ENCODE measurements at regions not wholly inside any gene's neighbourhood (a gene's known extent, or its start where the extent isn't known, plus 50 kb on each side); places are given as distances from the start of the nearest gene placed in this dataset.

GRCh38 chr15:31545257-31545656, 218.6 kb downstream of the KLF13 start:
- DNase-seq (ENCODE audit: low read depth) = no peak
- TF ChIP-seq, protein P1, sequence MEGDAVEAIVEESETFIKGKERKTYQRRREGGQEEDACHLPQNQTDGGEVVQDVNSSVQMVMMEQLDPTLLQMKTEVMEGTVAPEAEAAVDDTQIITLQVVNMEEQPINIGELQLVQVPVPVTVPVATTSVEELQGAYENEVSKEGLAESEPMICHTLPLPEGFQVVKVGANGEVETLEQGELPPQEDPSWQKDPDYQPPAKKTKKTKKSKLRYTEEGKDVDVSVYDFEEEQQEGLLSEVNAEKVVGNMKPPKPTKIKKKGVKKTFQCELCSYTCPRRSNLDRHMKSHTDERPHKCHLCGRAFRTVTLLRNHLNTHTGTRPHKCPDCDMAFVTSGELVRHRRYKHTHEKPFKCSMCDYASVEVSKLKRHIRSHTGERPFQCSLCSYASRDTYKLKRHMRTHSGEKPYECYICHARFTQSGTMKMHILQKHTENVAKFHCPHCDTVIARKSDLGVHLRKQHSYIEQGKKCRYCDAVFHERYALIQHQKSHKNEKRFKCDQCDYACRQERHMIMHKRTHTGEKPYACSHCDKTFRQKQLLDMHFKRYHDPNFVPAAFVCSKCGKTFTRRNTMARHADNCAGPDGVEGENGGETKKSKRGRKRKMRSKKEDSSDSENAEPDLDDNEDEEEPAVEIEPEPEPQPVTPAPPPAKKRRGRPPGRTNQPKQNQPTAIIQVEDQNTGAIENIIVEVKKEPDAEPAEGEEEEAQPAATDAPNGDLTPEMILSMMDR (conservative IDR thresholded peaks at IDR 0.05; ENCODE audit: low read depth, low read length) = no peak

GRCh38 chr15:31550211-31550977, 223.8 kb downstream of the KLF13 start:
- TF ChIP-seq, protein P1 (conservative IDR thresholded peaks at IDR 0.05; ENCODE audit: low read depth, low read length) = no peak
- H3K4me3 ChIP-seq (ENCODE audit: low read depth, low read length) = no peak overlapping the region
- DNase-seq (ENCODE audit: low read depth) = no peak

More at GRCh38 chr15:31545257-31545656, 218.6 kb downstream of the KLF13 start:
- H3K4me3 ChIP-seq (ENCODE audit: low read depth, low read length) = no peak overlapping the region

GRCh38 chr15:31551323-31551722, 224.7 kb downstream of the KLF13 start:
- DNase-seq (ENCODE audit: low read depth) = no peak
- H3K4me3 ChIP-seq (ENCODE audit: low read depth, low read length) = no peak overlapping the region
- TF ChIP-seq, protein P1 (conservative IDR thresholded peaks at IDR 0.05; ENCODE audit: low read depth, low read length) = no peak

- TF ChIP-seq, protein P1 (conservative IDR thresholded peaks at IDR 0.05; ENCODE audit: low read depth, low read length) = no peak
- DNase-seq (ENCODE audit: low read depth) = no peak
- no peak overlapping the region for H3K4me3 ChIP-seq (ENCODE audit: low read depth, low read length)
Measured at GRCh38 chr15:31552482-31553099, 226.0 kb downstream of the KLF13 start.

GRCh38 chr15:31554261-31554660, 227.6 kb downstream of the KLF13 start:
- TF ChIP-seq, protein P1 (conservative IDR thresholded peaks at IDR 0.05; ENCODE audit: low read depth, low read length) = no peak
- H3K4me3 ChIP-seq (ENCODE audit: low read depth, low read length) = no peak overlapping the region
- no peak for DNase-seq (ENCODE audit: low read depth)

DNA sequence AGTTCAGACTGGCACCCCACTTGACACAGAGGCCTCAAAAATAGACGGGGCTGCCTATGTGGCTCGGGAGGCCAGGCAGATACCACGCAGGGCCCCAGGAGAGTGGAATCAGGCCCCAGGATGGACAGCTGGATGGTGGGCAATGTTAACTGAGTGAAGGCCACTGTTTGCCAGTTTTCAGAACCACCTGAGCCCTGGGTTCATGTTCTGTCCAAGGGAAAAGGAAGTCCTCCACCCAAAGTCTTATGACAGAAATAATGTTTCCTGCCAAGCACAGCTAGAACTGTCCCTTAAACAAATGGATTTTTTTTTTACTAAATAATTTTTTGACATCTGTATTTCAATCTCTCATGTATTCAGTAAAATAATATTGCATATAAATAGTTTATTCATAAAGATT, 228.4 kb downstream of the KLF13 start:
- TF ChIP-seq, protein P1 (conservative IDR thresholded peaks at IDR 0.05; ENCODE audit: low read depth, low read length) = no peak
- no peak overlapping the region for H3K4me3 ChIP-seq (ENCODE audit: low read depth, low read length)
- DNase-seq (ENCODE audit: low read depth) = no peak
